ENCODE measurements at regions not wholly inside any gene's neighbourhood (a gene's known extent, or its start where the extent isn't known, plus 50 kb on each side); places are given as distances from the start of the nearest gene placed in this dataset.

GRCh38 chr1:209218113-209218512 lies 365.4 kb upstream of the CAMK1G start:
- H3K36me3 ChIP-seq (ENCODE audit: control insufficient read depth, insufficient read depth, low read length), result no peaks in the 10 kb centered on the region
- no peak overlapping the region for H3K4me3 ChIP-seq (ENCODE audit: low read depth in 2 of 2, low read length in 2 of 2)
- no peaks in the 10 kb centered on the region for H3K27me3 ChIP-seq (ENCODE audit: control insufficient read depth, insufficient read depth, low read length)
- no peaks in the 10 kb centered on the region for H3K4me1 ChIP-seq (ENCODE audit: control insufficient read depth, insufficient read depth, low read length)
- in situ Hi-C loops (cut with HindIII; ENCODE audit: low pct_unique_long_range_greater_than_20kb, low sequenced_read_pairs), result no loop called here
- DNase-seq (ENCODE audit: low read depth, low spot score), result no peak
- CTCF ChIA-PET, result no interaction called here
- no peak overlapping the region for H3K27ac ChIP-seq (ENCODE audit: low read length)
- no peak for TF ChIP-seq REST (IDR thresholded peaks at IDR 0.05; ENCODE audit: insufficient read depth in 1 of 2, low read depth in 2 of 2, low read length in 1 of 2)
- TF ChIP-seq CTCF (IDR thresholded peaks at IDR 0.05), result no peak
- no peak for TF ChIP-seq TCF7L2 (IDR thresholded peaks at IDR 0.05; ENCODE audit: low read depth, low read length)
- no peak for TF ChIP-seq SIN3A (IDR thresholded peaks at IDR 0.05; ENCODE audit: borderline replicate concordance, insufficient read depth, low read depth, low read length)
- no peak for TF ChIP-seq POLR2AphosphoS5 (IDR thresholded peaks at IDR 0.05; ENCODE audit: low read depth, low read length)
- no TSS peak for BruUV-seq (replicated peaks)
- H3K9me3 ChIP-seq (ENCODE audit: control insufficient read depth, insufficient read depth, low read depth, low read length), result no peaks in the 10 kb centered on the region
- intact Hi-C loops (cut with micrococcal nuclease; ENCODE audit: unreplicated experiment), result no loop called here
- no peak for ATAC-seq
- POLR2A ChIA-PET, result no interaction called here

- Histone ChIP-seq H3K4me1 (ENCODE audit: control insufficient read depth, insufficient read depth, low read length) (no peaks in the 10 kb centered on the region), H3K36me3 (ENCODE audit: control insufficient read depth, insufficient read depth, low read length) (no peaks in the 10 kb centered on the region), H3K9me3 (ENCODE audit: control insufficient read depth, insufficient read depth, low read depth, low read length) (no peaks in the 10 kb centered on the region), H3K4me3 (ENCODE audit: low read depth in 2 of 2, low read length in 2 of 2) (no peak overlapping the region), H3K27ac (ENCODE audit: low read length) (no peak overlapping the region), H3K27me3 (ENCODE audit: control insufficient read depth, insufficient read depth, low read length) (no peaks in the 10 kb centered on the region)
- POLR2A ChIA-PET, result no interaction called here
- in situ Hi-C loops (cut with HindIII; ENCODE audit: low pct_unique_long_range_greater_than_20kb, low sequenced_read_pairs), result no loop called here
- TF ChIP-seq POLR2AphosphoS5 (IDR thresholded peaks at IDR 0.05; ENCODE audit: low read depth, low read length), result no peak
- no peak for TF ChIP-seq SIN3A (IDR thresholded peaks at IDR 0.05; ENCODE audit: borderline replicate concordance, insufficient read depth, low read depth, low read length)
- TF ChIP-seq REST (IDR thresholded peaks at IDR 0.05; ENCODE audit: insufficient read depth in 1 of 2, low read depth in 2 of 2, low read length in 1 of 2), result no peak
- no peak for TF ChIP-seq TCF7L2 (IDR thresholded peaks at IDR 0.05; ENCODE audit: low read depth, low read length)
- no peak for TF ChIP-seq CTCF (IDR thresholded peaks at IDR 0.05)
- DNase-seq (ENCODE audit: low read depth, low spot score) (no peak), ATAC-seq (no peak)
- CTCF ChIA-PET, result interaction anchor here (0.8 kb wide), 1 partner anchor 1511 kb away, joined by 3 read pairs; no protein-coding TSS in a partner anchor
- intact Hi-C loops (cut with micrococcal nuclease; ENCODE audit: unreplicated experiment), result no loop called here
- no TSS peak for BruUV-seq (replicated peaks)
Observed at GRCh38 chr1:209218981-209219380, 364.5 kb upstream of the CAMK1G start.
